B cell (primary cell): ENCODE measurements at regions not wholly inside any gene's neighbourhood (a gene's known extent, or its start where the extent isn't known, plus 50 kb on each side); places are given as distances from the start of the nearest gene placed in this dataset.

Experiments
- EZH2 ChIP-seq: IDR thresholded peaks from 2 replicates; pipeline ENCODE4 v1.6.1; 2012; ENCODE audit warnings: borderline replicate concordance, low read depth, mild to moderate bottlenecking, moderate library complexity, low read length; ENCODE audit not compliant: insufficient read depth, poor library complexity, severe bottlenecking
- TF ChIP-seq, protein P1 (sequence below): fragments of 200-600 bp; IDR thresholded peaks from one replicate; pipeline ENCODE4 v1.8.0; 2022; ENCODE audit warnings: antibody characterized with exemption, mild to moderate bottlenecking

GRCh38 chr6:119965008-119965407, 615.4 kb upstream of the MAN1A1 start:
- TF ChIP-seq, protein P1, sequence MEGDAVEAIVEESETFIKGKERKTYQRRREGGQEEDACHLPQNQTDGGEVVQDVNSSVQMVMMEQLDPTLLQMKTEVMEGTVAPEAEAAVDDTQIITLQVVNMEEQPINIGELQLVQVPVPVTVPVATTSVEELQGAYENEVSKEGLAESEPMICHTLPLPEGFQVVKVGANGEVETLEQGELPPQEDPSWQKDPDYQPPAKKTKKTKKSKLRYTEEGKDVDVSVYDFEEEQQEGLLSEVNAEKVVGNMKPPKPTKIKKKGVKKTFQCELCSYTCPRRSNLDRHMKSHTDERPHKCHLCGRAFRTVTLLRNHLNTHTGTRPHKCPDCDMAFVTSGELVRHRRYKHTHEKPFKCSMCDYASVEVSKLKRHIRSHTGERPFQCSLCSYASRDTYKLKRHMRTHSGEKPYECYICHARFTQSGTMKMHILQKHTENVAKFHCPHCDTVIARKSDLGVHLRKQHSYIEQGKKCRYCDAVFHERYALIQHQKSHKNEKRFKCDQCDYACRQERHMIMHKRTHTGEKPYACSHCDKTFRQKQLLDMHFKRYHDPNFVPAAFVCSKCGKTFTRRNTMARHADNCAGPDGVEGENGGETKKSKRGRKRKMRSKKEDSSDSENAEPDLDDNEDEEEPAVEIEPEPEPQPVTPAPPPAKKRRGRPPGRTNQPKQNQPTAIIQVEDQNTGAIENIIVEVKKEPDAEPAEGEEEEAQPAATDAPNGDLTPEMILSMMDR, result no peak
- no peak for TF ChIP-seq EZH2
